ENCODE measurements at regions not wholly inside any gene's neighbourhood (a gene's known extent, or its start where the extent isn't known, plus 50 kb on each side); places are given as distances from the start of the nearest gene placed in this dataset.

DNA sequence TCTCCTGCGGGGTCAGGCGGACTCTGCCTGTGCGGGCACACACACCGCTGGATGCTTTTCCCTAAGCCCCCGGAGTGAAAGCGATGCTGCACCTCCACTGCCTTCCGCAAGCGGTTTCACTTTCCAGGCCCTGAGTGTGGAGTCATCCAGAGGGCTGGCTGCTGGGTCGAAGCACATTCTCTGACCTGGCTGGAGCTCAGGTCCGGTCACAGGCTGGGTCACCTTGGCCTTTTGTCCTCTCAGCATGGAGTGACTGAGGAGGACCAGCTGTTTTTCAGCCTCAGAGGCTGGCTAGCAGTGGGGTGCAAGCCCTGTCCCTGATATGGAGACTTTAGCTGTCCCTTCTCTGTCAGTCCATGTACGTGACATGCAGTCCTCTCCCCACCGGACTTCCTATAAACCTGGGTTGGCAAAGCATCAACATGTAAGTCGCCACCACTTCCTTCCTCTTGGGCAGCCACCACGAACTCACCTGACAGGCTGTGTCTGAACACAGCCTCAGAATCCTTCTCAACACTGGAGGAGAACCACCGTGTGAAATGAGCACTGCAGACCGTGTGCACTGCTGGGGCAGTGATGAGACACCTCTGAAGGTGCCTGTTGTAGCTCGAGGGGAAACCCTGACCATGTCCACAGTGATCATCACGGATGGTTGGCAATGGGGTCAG lies 51.3 kb downstream of the GADD45G start:
- ATAC-seq = peak; percentile 54
- Mint-ChIP-seq H3K4me1 (peaks cover 42% of the 10 kb centered on the region), H3K27me3 (peaks cover 41% of the 10 kb centered on the region), H3K36me3 (no peaks in the 10 kb centered on the region), H3K4me3 (no peak overlapping the region), H3K9me3 (ENCODE audit: low read depth) (no peaks in the 10 kb centered on the region), H3K27ac (peak overlapping the region; percentile 42)
- peak; percentile 86 for DNase-seq
- CTCF ChIA-PET = interaction anchor here (0.7 to 1.9 kb wide), 3 partner anchors 47 to 58 kb away, joined by 3 to 5 read pairs (median 3); no protein-coding TSS in a partner anchor

GRCh38 chr9:89657295-89657694 lies 52.5 kb downstream of the GADD45G start:
- Mint-ChIP-seq H3K27ac (peak overlapping the region; percentile 42), H3K4me3 (no peak overlapping the region), H3K9me3 (ENCODE audit: low read depth) (no peaks in the 10 kb centered on the region), H3K27me3 (peaks cover 39% of the 10 kb centered on the region), H3K36me3 (no peaks in the 10 kb centered on the region), H3K4me1 (peaks cover 42% of the 10 kb centered on the region)
- ATAC-seq (no peak), DNase-seq (no peak)
- CTCF ChIA-PET = interaction anchor here (0.8 to 1.9 kb wide), 8 partner anchors 18 to 266 kb away, joined by 3 to 7 read pairs (median 3); no protein-coding TSS in a partner anchor

- peaks cover 37% of the 10 kb centered on the region for H3K27me3 Mint-ChIP-seq
- H3K4me3 Mint-ChIP-seq = no peak overlapping the region
- peak overlapping the region; percentile 67 for H3K27ac Mint-ChIP-seq
- DNase-seq = peak; percentile 84
- H3K9me3 Mint-ChIP-seq (ENCODE audit: low read depth) = no peaks in the 10 kb centered on the region
- ATAC-seq = peak; percentile 97
- H3K4me1 Mint-ChIP-seq = peaks cover 42% of the 10 kb centered on the region
- CTCF ChIA-PET = interaction anchor here (0.8 to 1.4 kb wide), 7 partner anchors 18 to 266 kb away, joined by 3 to 7 read pairs (median 3); no protein-coding TSS in a partner anchor
- no peaks in the 10 kb centered on the region for H3K36me3 Mint-ChIP-seq
These were observed 53.0 kb downstream of the GADD45G start for GRCh38 chr9:89657765-89658164.

DNA sequence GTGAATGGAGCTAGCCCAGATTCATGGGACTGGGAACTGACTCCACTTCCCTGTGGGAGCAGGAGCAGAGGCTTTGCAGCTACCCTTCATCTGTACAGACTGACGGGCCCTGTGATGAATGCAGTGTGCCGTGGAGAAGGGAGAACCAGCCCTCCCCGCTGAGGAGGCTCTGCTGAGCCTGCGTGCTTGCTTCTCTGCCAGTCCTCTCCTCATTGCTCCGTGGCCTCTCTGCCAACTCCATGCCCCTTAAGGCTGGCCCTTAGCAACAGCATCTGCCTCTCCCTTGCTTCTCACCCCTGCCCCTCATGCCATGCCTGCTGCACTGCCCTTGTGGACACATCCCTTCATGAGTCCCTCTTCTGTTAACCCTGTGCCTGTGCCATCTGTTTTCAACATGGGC lies 53.6 kb downstream of the GADD45G start:
- H3K27me3 Mint-ChIP-seq = peaks cover 42% of the 10 kb centered on the region
- H3K4me1 Mint-ChIP-seq = peaks cover 47% of the 10 kb centered on the region
- H3K36me3 Mint-ChIP-seq = no peaks in the 10 kb centered on the region
- DNase-seq (no peak), ATAC-seq (no peak)
- no peaks in the 10 kb centered on the region for H3K9me3 Mint-ChIP-seq (ENCODE audit: low read depth)
- CTCF ChIA-PET = interaction anchor here (1.2 to 1.4 kb wide), 4 partner anchors 20 to 60 kb away, joined by 3 to 7 read pairs (median 4); no protein-coding TSS in a partner anchor
- no peak overlapping the region for H3K4me3 Mint-ChIP-seq
- peak overlapping the region; percentile 26 for H3K27ac Mint-ChIP-seq

DNA sequence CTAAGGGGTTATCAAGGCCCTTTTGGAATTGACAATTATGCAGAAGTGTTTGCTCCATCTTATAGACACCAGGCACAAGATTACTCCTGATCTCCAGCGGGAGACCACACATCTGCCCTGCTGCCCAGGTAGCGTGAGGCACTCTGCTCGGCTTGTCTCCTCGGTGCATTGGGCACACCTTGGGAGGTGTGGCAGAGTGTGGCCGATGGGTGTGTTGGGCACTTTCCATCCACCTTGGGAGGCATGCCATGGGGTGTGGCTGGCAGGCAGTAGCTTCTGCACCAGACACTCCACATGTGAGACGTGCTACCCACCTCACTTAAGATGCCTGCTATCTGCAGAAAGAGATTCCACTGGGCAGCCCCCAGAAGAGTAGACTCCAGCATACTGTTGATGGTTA lies 54.1 kb downstream of the GADD45G start:
- ATAC-seq (no peak), DNase-seq (no peak)
- Mint-ChIP-seq H3K36me3 (no peaks in the 10 kb centered on the region), H3K27ac (no peak overlapping the region), H3K27me3 (peaks cover 44% of the 10 kb centered on the region), H3K4me3 (no peak overlapping the region), H3K4me1 (peaks cover 51% of the 10 kb centered on the region), H3K9me3 (ENCODE audit: low read depth) (no peaks in the 10 kb centered on the region)
- CTCF ChIA-PET = no interaction called here

GRCh38 chr9:89659473-89659872 lies 54.7 kb downstream of the GADD45G start:
- Mint-ChIP-seq H3K27ac (no peak overlapping the region), H3K4me3 (no peak overlapping the region), H3K4me1 (peaks cover 51% of the 10 kb centered on the region), H3K36me3 (no peaks in the 10 kb centered on the region), H3K27me3 (peaks cover 45% of the 10 kb centered on the region), H3K9me3 (ENCODE audit: low read depth) (no peaks in the 10 kb centered on the region)
- CTCF ChIA-PET = no interaction called here
- DNase-seq (no peak), ATAC-seq (no peak)

- H3K27me3 Mint-ChIP-seq = peaks cover 43% of the 10 kb centered on the region
- H3K4me1 Mint-ChIP-seq = peaks cover 49% of the 10 kb centered on the region
- CTCF ChIA-PET = no interaction called here
- H3K36me3 Mint-ChIP-seq = no peaks in the 10 kb centered on the region
- ATAC-seq = no peak
- no peaks in the 10 kb centered on the region for H3K9me3 Mint-ChIP-seq (ENCODE audit: low read depth)
- no peak overlapping the region for H3K4me3 Mint-ChIP-seq
- no peak for DNase-seq
- H3K27ac Mint-ChIP-seq = no peak overlapping the region
These were observed 55.3 kb downstream of the GADD45G start for GRCh38 chr9:89659891-89660685.

DNA sequence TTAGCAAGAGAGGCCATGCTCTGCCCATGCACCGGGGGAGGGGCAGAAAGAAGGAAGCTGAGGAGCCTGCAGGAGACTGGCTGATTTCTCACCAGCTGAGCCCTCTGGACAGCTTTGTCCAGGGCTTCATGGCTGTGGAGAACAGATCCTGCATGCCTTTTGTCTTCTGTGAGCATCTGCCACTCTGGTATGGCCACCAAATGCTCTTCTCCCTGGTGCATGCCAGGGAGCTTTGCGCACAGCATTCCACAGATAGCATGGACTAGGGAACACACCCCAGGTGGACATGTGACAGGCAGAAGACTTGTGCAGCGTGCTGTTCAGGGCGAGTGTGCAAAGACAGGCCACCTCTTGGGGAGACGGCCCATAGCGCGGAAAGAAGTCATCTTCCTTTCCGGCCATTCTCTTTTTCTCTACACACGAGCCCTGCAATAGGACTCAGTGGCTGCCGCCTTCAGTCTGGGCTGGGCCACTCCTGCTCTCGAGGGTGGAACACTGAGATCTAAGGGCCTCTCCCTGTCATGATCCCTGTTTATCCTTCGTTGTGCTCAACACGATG lies 56.7 kb downstream of the GADD45G start:
- ATAC-seq (no peak), DNase-seq (no peak)
- Mint-ChIP-seq H3K9me3 (ENCODE audit: low read depth) (no peaks in the 10 kb centered on the region), H3K27ac (no peak overlapping the region), H3K36me3 (no peaks in the 10 kb centered on the region), H3K4me3 (no peak overlapping the region), H3K4me1 (peaks cover 36% of the 10 kb centered on the region), H3K27me3 (peaks cover 50% of the 10 kb centered on the region)
- CTCF ChIA-PET = no interaction called here

DNA sequence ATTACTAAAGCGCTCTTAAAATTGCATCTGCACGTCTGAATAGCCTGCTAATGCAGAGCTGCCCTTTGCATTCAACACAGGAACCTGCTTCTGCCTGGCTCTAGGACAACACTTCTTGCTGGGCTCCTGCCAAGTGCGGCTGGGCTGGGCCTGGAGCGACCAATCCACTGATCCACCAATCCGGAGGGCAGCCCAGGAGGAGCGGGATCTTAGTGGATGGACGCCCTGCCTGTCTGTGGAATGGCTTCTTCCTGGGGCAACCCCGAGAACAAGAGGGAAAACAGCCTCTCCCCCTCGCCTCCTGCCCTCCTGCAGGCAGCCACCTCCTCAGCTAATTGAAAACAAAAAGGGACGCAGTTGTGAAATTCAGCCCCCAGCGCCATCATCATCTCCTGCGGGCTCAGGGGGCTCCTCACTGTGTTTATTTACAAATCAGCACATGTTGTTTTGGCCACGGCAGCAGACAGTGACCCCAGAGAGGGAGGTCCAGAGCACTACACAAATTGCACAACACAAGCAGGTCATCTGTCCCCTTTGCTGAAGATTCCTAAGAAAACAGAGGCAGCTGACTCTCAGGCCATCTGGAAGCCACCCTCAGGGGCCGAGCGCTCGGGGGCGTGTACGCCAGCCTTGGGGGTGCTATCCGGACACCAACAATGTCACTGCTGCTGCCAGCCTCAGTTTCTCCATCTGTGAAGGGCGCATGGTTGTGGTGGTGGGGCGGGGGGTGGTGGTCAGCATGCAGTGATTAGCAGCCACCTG lies 57.3 kb downstream of the GADD45G start:
- Mint-ChIP-seq H3K9me3 (ENCODE audit: low read depth) (no peaks in the 10 kb centered on the region), H3K4me1 (peaks cover 29% of the 10 kb centered on the region)
- CTCF ChIA-PET = no interaction called here

GRCh38 chr9:89662718-89663613 lies 58.2 kb downstream of the GADD45G start:
- Mint-ChIP-seq H3K27ac (no peak overlapping the region), H3K27me3 (peaks cover 60% of the 10 kb centered on the region), H3K9me3 (ENCODE audit: low read depth) (no peaks in the 10 kb centered on the region), H3K36me3 (no peaks in the 10 kb centered on the region), H3K4me3 (no peak overlapping the region), H3K4me1 (peaks cover 23% of the 10 kb centered on the region)
- no peak for ATAC-seq
- DNase-seq = no peak
- CTCF ChIA-PET = no interaction called here

More for the DNA sequence above, 57.3 kb downstream of the GADD45G start:
- Mint-ChIP-seq H3K27ac (no peak overlapping the region), H3K4me3 (no peak overlapping the region), H3K36me3 (no peaks in the 10 kb centered on the region), H3K27me3 (peaks cover 53% of the 10 kb centered on the region)
- no peak for ATAC-seq
- no peak for DNase-seq

GRCh38 chr9:89663614-89663970 lies 58.8 kb downstream of the GADD45G start:
- Mint-ChIP-seq H3K36me3 (no peaks in the 10 kb centered on the region), H3K4me3 (no peak overlapping the region), H3K27me3 (peaks cover 60% of the 10 kb centered on the region), H3K27ac (no peak overlapping the region), H3K4me1 (peaks cover 18% of the 10 kb centered on the region), H3K9me3 (ENCODE audit: low read depth) (no peaks in the 10 kb centered on the region)
- ATAC-seq = no peak
- no peak for DNase-seq
- CTCF ChIA-PET = interaction anchor here (0.9 kb wide), 1 partner anchor 14 kb away, joined by 3 read pairs; no protein-coding TSS in a partner anchor

DNA sequence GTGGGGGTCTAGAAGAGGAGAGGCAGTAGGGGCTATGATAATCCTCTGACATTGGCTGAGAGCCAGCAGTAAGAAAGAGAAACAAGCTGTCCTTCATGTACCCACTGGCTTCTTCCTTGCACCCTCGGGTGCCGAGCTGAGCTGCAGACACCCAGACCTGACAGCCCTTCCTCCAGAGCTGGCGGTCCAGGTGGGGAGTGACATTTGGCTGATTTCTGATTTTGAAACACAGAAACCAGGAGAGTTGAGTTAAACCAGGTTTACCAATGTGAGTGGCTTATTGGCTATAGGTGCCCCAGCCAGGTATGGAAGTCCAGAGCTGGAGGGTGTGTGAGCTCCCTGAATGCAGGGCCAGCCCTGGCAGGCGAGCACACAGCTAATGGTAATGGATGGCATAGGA lies 59.2 kb downstream of the GADD45G start:
- no peak for ATAC-seq
- no peaks in the 10 kb centered on the region for H3K9me3 Mint-ChIP-seq (ENCODE audit: low read depth)
- peaks cover 58% of the 10 kb centered on the region for H3K27me3 Mint-ChIP-seq
- H3K27ac Mint-ChIP-seq = no peak overlapping the region
- no peak overlapping the region for H3K4me3 Mint-ChIP-seq
- CTCF ChIA-PET = interaction anchor here (0.9 kb wide), 1 partner anchor 15 kb away, joined by 3 read pairs; no protein-coding TSS in a partner anchor
- peaks cover 15% of the 10 kb centered on the region for H3K4me1 Mint-ChIP-seq
- no peaks in the 10 kb centered on the region for H3K36me3 Mint-ChIP-seq
- no peak for DNase-seq
